Spleen (tissue), 11 donors: ENCODE measurements at regions not wholly inside any gene's neighbourhood (a gene's known extent, or its start where the extent isn't known, plus 50 kb on each side); places are given as distances from the start of the nearest gene placed in this dataset.

ENCODE experiments used
- DNase-seq: peaks from one replicate; pipeline ENCODE4 v3.0.0-alpha.2; 2020
- H3K27ac ChIP-seq, 8 donors: fragments of 200-600 bp; sonication (generic) in 7 of 8; 1 replicate in 4 of 8; 2 replicates in 4 of 8; pipeline versions ENCODE4 v1.5.0 to v1.8.0; 2016 to 2021; ENCODE audit warnings: inconsistent platforms in 4 of 8, mild to moderate bottlenecking in 4 of 8, moderate library complexity in 1 of 8
- H3K27me3 ChIP-seq, 7 donors: fragments of 200-600 bp; sonication (generic) in 6 of 7; replicated peaks in 1 of 7; 1 replicate in 4 of 7; 2 replicates in 3 of 7; pipeline versions ENCODE4 v1.5.0 to v1.8.0; 2016 to 2021; ENCODE audit warnings: inconsistent platforms in 3 of 7, mild to moderate bottlenecking in 1 of 7
- H3K36me3 ChIP-seq, 6 donors: fragments of 200-600 bp; sonication (generic) in 5 of 6; 1 replicate in 4 of 6; 2 replicates in 2 of 6; pipeline versions ENCODE4 v1.5.0 to v1.8.0; 2016 to 2021; ENCODE audit warnings: inconsistent platforms in 2 of 6
- H3K4me1 ChIP-seq, 6 donors: fragments of 200-600 bp; sonication (generic) in 5 of 6; 1 replicate in 3 of 6; 2 replicates in 3 of 6; pipeline versions ENCODE4 v1.5.0 to v1.8.0; 2016 to 2021; ENCODE audit warnings: inconsistent platforms in 3 of 6
- H3K4me3 ChIP-seq, 8 donors: fragments of 200-600 bp; sonication (generic) in 7 of 8; 1 replicate in 4 of 8; 2 replicates in 4 of 8; pipeline versions ENCODE4 v1.5.0 to v1.8.0; 2016 to 2021; ENCODE audit warnings: inconsistent platforms in 4 of 8, mild to moderate bottlenecking in 4 of 8, moderate library complexity in 2 of 8
- H3K9me3 ChIP-seq, 8 donors: fragments of 200-600 bp; sonication (generic) in 7 of 8; 1 replicate in 4 of 8; 2 replicates in 4 of 8; pipeline versions ENCODE4 v1.5.0 to v1.8.0; 2016 to 2021; ENCODE audit warnings: inconsistent platforms in 4 of 8
- CTCF ChIP-seq, 11 experiments: fragments of 200-600 bp in 7 of 11; fragments of 450-650 bp in 4 of 11; sonication (generic) in 4 of 11; IDR thresholded peaks in 8 of 11; conservative IDR thresholded peaks in 3 of 11; 1 replicate in 7 of 11; 2 replicates in 4 of 11; pipeline versions ENCODE4 v1.4.0 to v1.8.0; 2016 to 2021; ENCODE audit warnings: antibody characterized with exemption in 11 of 11, inconsistent platforms in 4 of 11, mild to moderate bottlenecking in 1 of 11
- POLR2A ChIP-seq, 3 donors: fragments of 450-650 bp; IDR thresholded peaks; one replicate each; pipeline ENCODE4 v1.5.1; 2017; ENCODE audit warnings: antibody characterized with exemption in 3 of 3, mild to moderate bottlenecking in 1 of 3
- POLR2AphosphoS5 ChIP-seq, 3 donors: sonication (generic); formaldehyde crosslinking; IDR thresholded peaks; one replicate each; pipeline ENCODE4 v1.5.1; 2017; ENCODE audit warnings: antibody characterized with exemption in 3 of 3
- WGBS, 5 donors: extraction: QIAGEN DNeasy Blood & Tissue Kit in 3 of 5; methylation state at CpG; one replicate each; pipeline versions ENCODE4 v1.1.5 to v1.1.7; 2013 to 2018; 5-methylcytosine and 5-hydroxymethylcytosine counted together
- intact Hi-C: fragments of 100-400 bp; cut with DNase I; formaldehyde crosslinking; loops from one replicate; pipeline ENCODE4 v1.15.0; 2023; ENCODE audit warnings: low total_unique reads
- donor health status: healthy with polysubstance abuse.
- donor health status: DM: no; HTN: no; CAD: no; lungs with moderate emphysema.
- donor health status: DM: no; HTN: no; CAD: no.
- donor health status: Bipolar disorder and iron deficiency.
- donor health status: healthy.
- donor health status: DM: no; HTN: no; CAD: no.
- donor health status: DM: yes; HTN: yes; CAD: no.

DNA sequence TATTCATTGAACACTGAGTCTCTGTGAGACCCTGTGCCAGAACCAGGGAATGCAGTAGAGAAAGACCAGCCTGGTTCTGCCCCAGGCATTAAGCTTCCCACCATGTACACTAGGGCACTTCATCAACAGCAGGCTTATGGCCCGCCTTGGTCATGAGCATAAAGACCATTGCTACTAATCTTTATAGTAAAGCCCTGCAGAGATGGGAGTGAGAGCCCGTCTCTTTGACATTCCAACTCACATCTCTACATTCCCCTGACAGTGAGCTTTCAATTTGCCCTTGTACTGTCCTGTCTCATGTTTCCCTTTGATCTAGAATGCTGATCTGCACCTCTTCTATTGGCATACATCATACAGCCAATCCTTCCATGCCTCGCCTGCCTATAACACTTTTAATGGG is 211.8 kb upstream of the ARL4C start:
- Histone ChIP-seq H3K4me3 (no peak overlapping the region), H3K9me3 (no peaks in the 10 kb centered on the region), H3K27me3 (peaks cover 0 to 5% (median 0%) of the 10 kb centered on the region in 7 donors), H3K27ac (no peak overlapping the region), H3K36me3 (no peaks in the 10 kb centered on the region), H3K4me1 (no peaks in the 10 kb centered on the region)
- intact Hi-C loops: no loop called here
- WGBS, 5 donors: 89 to 92% (median 90%) methylated on average over 3 of the region's 3 CpGs
- DNase-seq: no peak
- TF ChIP-seq POLR2AphosphoS5 (IDR thresholded peaks at IDR 0.05) (no peak), POLR2A (IDR thresholded peaks at IDR 0.05) (no peak), CTCF (IDR thresholded peaks at IDR 0.05 in 8 of 11, conservative IDR thresholded peaks at IDR 0.05 in 3 of 11) (no peak)

DNA sequence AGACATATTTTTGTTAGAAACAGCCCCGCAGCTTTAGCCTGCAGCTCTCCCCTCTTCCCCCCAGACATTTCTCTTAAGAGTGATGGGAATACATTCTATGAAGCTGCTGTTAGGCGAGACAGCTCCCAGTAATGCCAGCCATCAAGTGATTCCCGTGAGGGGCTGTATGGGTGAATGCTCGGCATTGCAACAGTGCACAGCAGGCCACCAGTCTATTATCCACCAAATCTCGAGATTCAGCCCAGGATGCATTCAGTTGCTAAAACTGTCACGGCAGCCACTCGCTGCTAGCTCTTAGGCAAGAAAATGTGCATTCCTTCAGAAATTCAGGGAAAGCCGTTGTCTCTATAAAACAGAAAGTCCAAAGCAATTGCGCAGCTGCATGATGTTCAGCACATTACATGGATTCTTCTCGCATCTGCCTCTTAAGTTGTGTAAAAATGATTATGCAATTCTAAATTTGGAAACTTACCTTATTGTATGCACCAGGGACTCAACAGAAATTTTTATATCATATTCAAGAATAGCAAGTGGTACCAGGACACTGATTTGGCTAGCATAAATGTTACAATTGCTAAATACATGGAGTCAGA is 211.3 kb upstream of the ARL4C start:
- H3K4me1 ChIP-seq: no peaks in the 10 kb centered on the region
- H3K27ac ChIP-seq: no peak overlapping the region
- H3K9me3 ChIP-seq: no peaks in the 10 kb centered on the region
- intact Hi-C loops: no loop called here
- TF ChIP-seq CTCF (IDR thresholded peaks at IDR 0.05 in 8 of 11, conservative IDR thresholded peaks at IDR 0.05 in 3 of 11) (no peak), POLR2AphosphoS5 (IDR thresholded peaks at IDR 0.05) (no peak), POLR2A (IDR thresholded peaks at IDR 0.05) (no peak)
- 52 to 81% (median 69%) methylated on average over 10 of the region's 10 CpGs for WGBS, 5 donors
- no peak overlapping the region for H3K4me3 ChIP-seq
- no peak for DNase-seq
- peaks cover 0 to 5% (median 0%) of the 10 kb centered on the region in 7 donors for H3K27me3 ChIP-seq
- no peaks in the 10 kb centered on the region for H3K36me3 ChIP-seq

- no peak overlapping the region for H3K27ac ChIP-seq
- no peaks in the 10 kb centered on the region for H3K9me3 ChIP-seq
- no peak for DNase-seq
- H3K4me1 ChIP-seq: no peaks in the 10 kb centered on the region
- H3K36me3 ChIP-seq: no peaks in the 10 kb centered on the region
- TF ChIP-seq POLR2AphosphoS5 (IDR thresholded peaks at IDR 0.05) (no peak), CTCF (IDR thresholded peaks at IDR 0.05 in 8 of 11, conservative IDR thresholded peaks at IDR 0.05 in 3 of 11) (no peak), POLR2A (IDR thresholded peaks at IDR 0.05) (no peak)
- peaks cover 0 to 5% (median 0%) of the 10 kb centered on the region in 7 donors for H3K27me3 ChIP-seq
- intact Hi-C loops: no loop called here
- 85 to 94% (median 89%) methylated on average over 3 of the region's 3 CpGs for WGBS, 5 donors
- no peak overlapping the region for H3K4me3 ChIP-seq
Measured at GRCh38 chr2:234706086-234706485, 209.2 kb upstream of the ARL4C start.

DNA sequence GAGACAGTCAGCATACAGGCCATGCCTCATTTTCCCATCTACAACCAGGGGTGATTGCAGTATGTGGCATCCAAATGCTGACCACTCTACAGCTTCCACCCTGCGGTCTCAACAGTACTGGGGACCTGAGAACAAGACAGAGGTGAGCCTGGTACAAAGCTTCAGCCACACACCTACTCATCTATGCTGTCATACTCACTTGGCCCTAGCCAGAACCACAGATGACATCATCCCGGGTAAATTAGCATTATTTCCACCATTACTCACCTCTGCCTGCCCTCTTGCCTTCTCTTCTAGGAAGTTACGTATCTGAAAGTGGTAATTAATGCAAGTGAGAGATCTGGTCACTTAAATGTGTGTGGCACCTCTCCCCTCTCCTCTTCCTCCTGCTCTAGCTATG is 208.2 kb upstream of the ARL4C start:
- Histone ChIP-seq H3K36me3 (no peaks in the 10 kb centered on the region), H3K27ac (no peak overlapping the region), H3K4me3 (no peak overlapping the region), H3K27me3 (peaks cover 0 to 5% (median 0%) of the 10 kb centered on the region in 7 donors), H3K9me3 (no peaks in the 10 kb centered on the region), H3K4me1 (no peaks in the 10 kb centered on the region)
- 80 to 96% (median 87%) methylated on average over 3 of the region's 3 CpGs for WGBS, 5 donors
- DNase-seq: no peak
- intact Hi-C loops: no loop called here
- no peak for TF ChIP-seq CTCF (IDR thresholded peaks at IDR 0.05 in 8 of 11, conservative IDR thresholded peaks at IDR 0.05 in 3 of 11)
- TF ChIP-seq POLR2AphosphoS5 (IDR thresholded peaks at IDR 0.05): no peak
- no peak for TF ChIP-seq POLR2A (IDR thresholded peaks at IDR 0.05)
